Heart left ventricle (tissue), 16 donors: ENCODE measurements at regions not wholly inside any gene's neighbourhood (a gene's known extent, or its start where the extent isn't known, plus 50 kb on each side); places are given as distances from the start of the nearest gene placed in this dataset.

Source experiments
- ATAC-seq, 4 donors: fragments of 200-7000 bp; cut with Tn5 transposase; one replicate each; pipeline ENCODE4 v1.9.1; 2020 to 2022; ENCODE audit warnings: moderate library complexity in 4 of 4, mild to moderate bottlenecking in 3 of 4, moderate number of reproducible peaks in 1 of 4
- DNase-seq, 5 donors: peaks; one replicate each; pipeline ENCODE4 v3.0.0-alpha.2; 2020
- H3K27ac ChIP-seq, 12 donors: fragments of 200-600 bp; sonication (generic) in 4 of 12; one replicate each; pipeline versions ENCODE4 v1.5.0 to v1.8.0; 2016 to 2022; ENCODE audit warnings: mild to moderate bottlenecking in 2 of 12
- H3K27me3 ChIP-seq, 9 donors: fragments of 200-600 bp; sonication (generic) in 2 of 9; one replicate each; pipeline versions ENCODE4 v1.5.1 to v1.8.0; 2016 to 2022; ENCODE audit warnings: mild to moderate bottlenecking in 3 of 9
- H3K36me3 ChIP-seq, 9 donors: fragments of 200-600 bp; sonication (generic) in 2 of 9; one replicate each; pipeline versions ENCODE4 v1.5.0 to v1.8.0; 2018 to 2022; ENCODE audit warnings: mild to moderate bottlenecking in 2 of 9
- H3K4me1 ChIP-seq, 12 donors: fragments of 200-600 bp; sonication (generic) in 4 of 12; one replicate each; pipeline versions ENCODE4 v1.5.0 to v1.8.0; 2016 to 2022; ENCODE audit warnings: mild to moderate bottlenecking in 3 of 12
- H3K4me3 ChIP-seq, 12 donors: fragments of 200-600 bp; sonication (generic) in 4 of 12; one replicate each; pipeline versions ENCODE4 v1.5.0 to v1.8.0; 2017 to 2022; ENCODE audit warnings: mild to moderate bottlenecking in 9 of 12, moderate library complexity in 4 of 12
- H3K9me3 ChIP-seq, 12 donors: fragments of 200-600 bp; sonication (generic) in 4 of 12; one replicate each; pipeline versions ENCODE4 v1.5.0 to v1.8.0; 2016 to 2022; ENCODE audit warnings: mild to moderate bottlenecking in 1 of 12
- POLR2A ChIP-seq, 2 donors: fragments of 450-650 bp; IDR thresholded peaks; one replicate each; pipeline ENCODE4 v1.6.1; 2017; ENCODE audit warnings: antibody characterized with exemption in 2 of 2, mild to moderate bottlenecking in 2 of 2, moderate library complexity in 2 of 2
- WGBS, 4 donors: extraction: QIAGEN DNeasy Blood & Tissue Kit in 2 of 4; methylation state at CpG; one replicate each; pipeline versions ENCODE4 v1.1.5 to v1.1.7; 2013 to 2018; 5-methylcytosine and 5-hydroxymethylcytosine counted together
- intact Hi-C, 10 donors: fragments of 100-400 bp; cut with DNase I; formaldehyde crosslinking; loops; one replicate each; pipeline versions ENCODE4 v1.11.1 to v1.14.2; 2022
- TF ChIP-seq, protein P1 (sequence below), 12 donors: fragments of 200-600 bp; sonication (generic) in 4 of 12; IDR thresholded peaks; one replicate each; pipeline versions ENCODE4 v1.5.0 to v1.8.0; 2018 to 2022; ENCODE audit warnings: antibody characterized with exemption in 12 of 12, mild to moderate bottlenecking in 5 of 12
- donor health status: ischemic (EF 13 %, LVEDD 7.1; RV severe dilation, severe dysfunction).
- donor health status: healthy with polysubstance abuse.
- donor health status: DM: no; HTN: yes; CAD: no.
- donor health status: DM: no; HTN: no; CAD: no.
- donor health status: ischemic (EF 25% LVEDD 6.9; RV normal size, moderate dysfunction).
- donor health status: ischemic (EF 25% LVEDD 5.7; RV mildly dilated, moderate dysfunction).
- donor health status: healthy.
- donor health status: DM: yes; HTN: yes; CAD: no.
- donor health status: ischemic (EF 35%, LVEDD 5.7; RV mildly dilated, moderate dysfunction).
- donor health status: nonischemic (EF 11% LVEDD 7.7; RV severe dilation, severe dysfunction).
- donor health status: DM: yes; HTN: yes; CAD: no.
- donor health status: PGD.
- donor health status: ischemic (EF 29% LVEDD 5.4; RV normal size, mild dysfunction).
- donor health status: nonischemic (EF 23%, LVEDD 6.1; RV moderate dilation, normal function).

DNA sequence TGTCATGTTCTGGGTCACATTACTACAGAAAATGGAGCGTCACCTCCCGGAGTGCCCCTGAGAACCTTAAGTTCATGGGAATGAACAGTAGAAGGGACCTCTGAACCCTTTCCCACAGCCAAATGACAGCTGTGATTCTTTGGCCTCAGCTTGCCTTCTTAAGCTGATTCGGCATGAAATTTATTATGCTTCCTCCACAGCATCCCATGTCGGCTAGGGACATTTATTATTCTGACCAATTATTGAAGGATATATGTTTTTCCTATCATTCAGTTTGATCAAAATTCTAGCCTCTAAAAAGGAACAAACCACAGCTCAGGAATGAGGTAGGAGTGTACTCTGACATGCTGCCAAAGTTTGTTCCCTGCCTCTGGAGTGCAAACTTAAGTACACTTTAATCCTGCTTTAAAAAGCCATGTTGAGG lies 440.6 kb downstream of the CETN3 start:
- 51 to 71% (median 64%) methylated on average over 4 of the region's 4 CpGs for WGBS, 4 donors
- Histone ChIP-seq H3K27ac (peak overlapping the region in 9 of 12 donors; percentile 14 to 75 (median 42)), H3K4me3 (no peak overlapping the region), H3K4me1 (peaks cover 0 to 24% (median 0%) of the 10 kb centered on the region in 12 donors), H3K27me3 (no peaks in the 10 kb centered on the region), H3K9me3 (no peaks in the 10 kb centered on the region), H3K36me3 (no peaks in the 10 kb centered on the region)
- ATAC-seq: peak; percentile 36 to 80 (median 71)
- DNase-seq: peak in 4 of 5 donors; percentile 25 to 37 (median 34)
- TF ChIP-seq POLR2A (IDR thresholded peaks at IDR 0.05): no peak
- TF ChIP-seq, protein P1, sequence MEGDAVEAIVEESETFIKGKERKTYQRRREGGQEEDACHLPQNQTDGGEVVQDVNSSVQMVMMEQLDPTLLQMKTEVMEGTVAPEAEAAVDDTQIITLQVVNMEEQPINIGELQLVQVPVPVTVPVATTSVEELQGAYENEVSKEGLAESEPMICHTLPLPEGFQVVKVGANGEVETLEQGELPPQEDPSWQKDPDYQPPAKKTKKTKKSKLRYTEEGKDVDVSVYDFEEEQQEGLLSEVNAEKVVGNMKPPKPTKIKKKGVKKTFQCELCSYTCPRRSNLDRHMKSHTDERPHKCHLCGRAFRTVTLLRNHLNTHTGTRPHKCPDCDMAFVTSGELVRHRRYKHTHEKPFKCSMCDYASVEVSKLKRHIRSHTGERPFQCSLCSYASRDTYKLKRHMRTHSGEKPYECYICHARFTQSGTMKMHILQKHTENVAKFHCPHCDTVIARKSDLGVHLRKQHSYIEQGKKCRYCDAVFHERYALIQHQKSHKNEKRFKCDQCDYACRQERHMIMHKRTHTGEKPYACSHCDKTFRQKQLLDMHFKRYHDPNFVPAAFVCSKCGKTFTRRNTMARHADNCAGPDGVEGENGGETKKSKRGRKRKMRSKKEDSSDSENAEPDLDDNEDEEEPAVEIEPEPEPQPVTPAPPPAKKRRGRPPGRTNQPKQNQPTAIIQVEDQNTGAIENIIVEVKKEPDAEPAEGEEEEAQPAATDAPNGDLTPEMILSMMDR (IDR thresholded peaks at IDR 0.05): no peak
- intact Hi-C loops: no loop called here

- Histone ChIP-seq H3K27me3 (no peaks in the 10 kb centered on the region), H3K9me3 (no peaks in the 10 kb centered on the region), H3K4me1 (peaks cover 0 to 24% (median 0%) of the 10 kb centered on the region in 12 donors), H3K36me3 (no peaks in the 10 kb centered on the region), H3K4me3 (no peak overlapping the region), H3K27ac (peak overlapping the region in 9 of 12 donors; percentile 7 to 75 (median 37))
- DNase-seq (no peak), ATAC-seq (no peak)
- intact Hi-C loops: no loop called here
- 63 to 75% (median 69%) methylated on average over 1 of the region's 1 CpG for WGBS, 4 donors
- TF ChIP-seq POLR2A (IDR thresholded peaks at IDR 0.05): no peak
- TF ChIP-seq, protein P1 (IDR thresholded peaks at IDR 0.05): no peak
These were observed 441.6 kb downstream of the CETN3 start for GRCh38 chr5:89967771-89968444.

- peaks cover 0 to 13% (median 0%) of the 10 kb centered on the region in 12 donors for H3K4me1 ChIP-seq
- H3K27ac ChIP-seq: peak overlapping the region in 7 of 12 donors; percentile 14 to 59 (median 32)
- no peak overlapping the region for H3K4me3 ChIP-seq
- H3K9me3 ChIP-seq: no peaks in the 10 kb centered on the region
- H3K27me3 ChIP-seq: no peaks in the 10 kb centered on the region
- no peaks in the 10 kb centered on the region for H3K36me3 ChIP-seq
- 77 to 80% (median 78%) methylated on average over 1 of the region's 1 CpG for WGBS, 4 donors
- TF ChIP-seq POLR2A (IDR thresholded peaks at IDR 0.05): no peak
- TF ChIP-seq, protein P1 (IDR thresholded peaks at IDR 0.05): no peak
- DNase-seq (no peak), ATAC-seq (peak in 1 of 4 donors; percentile 47)
- intact Hi-C loops: no loop called here
These were observed 452.7 kb downstream of the CETN3 start for GRCh38 chr5:89956838-89957237.

GRCh38 chr5:89954916-89955315 lies 454.6 kb downstream of the CETN3 start:
- Histone ChIP-seq H3K4me3 (no peak overlapping the region), H3K27ac (peak overlapping the region in 1 of 12 donors; percentile 32), H3K27me3 (no peaks in the 10 kb centered on the region), H3K4me1 (peaks cover 0 to 13% (median 0%) of the 10 kb centered on the region in 12 donors), H3K9me3 (no peaks in the 10 kb centered on the region), H3K36me3 (no peaks in the 10 kb centered on the region)
- DNase-seq (no peak), ATAC-seq (no peak)
- 62 to 74% (median 72%) methylated on average over 4 of the region's 4 CpGs for WGBS, 4 donors
- TF ChIP-seq, protein P1 (IDR thresholded peaks at IDR 0.05): no peak
- TF ChIP-seq POLR2A (IDR thresholded peaks at IDR 0.05): no peak
- intact Hi-C loops: no loop called here
